Thoracic aorta (tissue), 2 donors: ENCODE measurements at regions not wholly inside any gene's neighbourhood (a gene's known extent, or its start where the extent isn't known, plus 50 kb on each side); places are given as distances from the start of the nearest gene placed in this dataset.

Source experiments
- ATAC-seq: fragments of 150-250 bp; one replicate; pipeline ENCODE4 v1.8.0; 2017; ENCODE audit warnings: low read depth; ENCODE audit not compliant: insufficient number of reproducible peaks, low FRiP score
- DNase-seq: peaks from one replicate; pipeline ENCODE4 v3.0.0-alpha.2; 2020; ENCODE audit warnings: low spot score
- H3K27ac ChIP-seq, 2 donors: fragments of 200-600 bp; sonication (generic); 1 replicate in 1 of 2; 2 replicates in 1 of 2; pipeline ENCODE4 v1.5.1; 2016; ENCODE audit warnings: mild to moderate bottlenecking in 2 of 2, moderate library complexity in 2 of 2
- H3K27me3 ChIP-seq: fragments of 200-600 bp; sonication (generic); replicated peaks from 2 replicates; pipeline ENCODE4 v1.6.0; 2016; ENCODE audit warnings: mild to moderate bottlenecking; ENCODE audit not compliant: insufficient read depth
- H3K36me3 ChIP-seq: fragments of 200-600 bp; sonication (generic); one replicate; pipeline ENCODE4 v1.5.1; 2016
- H3K4me1 ChIP-seq, 2 donors: fragments of 200-600 bp; sonication (generic); 1 replicate in 1 of 2; 2 replicates in 1 of 2; pipeline versions ENCODE4 v1.5.1 to v1.6.0; 2016; ENCODE audit warnings: low read depth in 2 of 2, mild to moderate bottlenecking in 1 of 2; ENCODE audit not compliant: control insufficient read depth in 1 of 2
- H3K4me3 ChIP-seq: fragments of 200-600 bp; sonication (generic); 2 replicates; pipeline ENCODE4 v1.5.1; 2016; ENCODE audit warnings: mild to moderate bottlenecking
- H3K9me3 ChIP-seq: fragments of 200-600 bp; sonication (generic); 2 replicates; pipeline ENCODE4 v1.5.1; 2016
- CTCF ChIP-seq: fragments of 200-600 bp; sonication (generic); IDR thresholded peaks from one replicate; pipeline ENCODE4 v1.5.1; 2019; ENCODE audit warnings: antibody characterized with exemption

GRCh38 chr11:134911514-134912180 lies 499.6 kb upstream of the B3GAT1 start:
- Histone ChIP-seq H3K27me3 (no peaks in the 10 kb centered on the region), H3K36me3 (no peaks in the 10 kb centered on the region), H3K27ac (no peak overlapping the region), H3K9me3 (no peaks in the 10 kb centered on the region), H3K4me3 (no peak overlapping the region), H3K4me1 (peaks cover 17 to 26% of the 10 kb centered on the region in 2 donors)
- ATAC-seq (no peak), DNase-seq (no peak)
- no peak for TF ChIP-seq CTCF

- ATAC-seq = no peak
- Histone ChIP-seq H3K4me3 (no peak overlapping the region), H3K9me3 (no peaks in the 10 kb centered on the region), H3K4me1 (peaks cover 0 to 16% of the 10 kb centered on the region in 2 donors), H3K27me3 (no peaks in the 10 kb centered on the region), H3K36me3 (no peaks in the 10 kb centered on the region), H3K27ac (no peak overlapping the region)
- DNase-seq = no peak
- TF ChIP-seq CTCF = no peak
Measured at GRCh38 chr11:134908583-134908982, 496.5 kb upstream of the B3GAT1 start.

DNA sequence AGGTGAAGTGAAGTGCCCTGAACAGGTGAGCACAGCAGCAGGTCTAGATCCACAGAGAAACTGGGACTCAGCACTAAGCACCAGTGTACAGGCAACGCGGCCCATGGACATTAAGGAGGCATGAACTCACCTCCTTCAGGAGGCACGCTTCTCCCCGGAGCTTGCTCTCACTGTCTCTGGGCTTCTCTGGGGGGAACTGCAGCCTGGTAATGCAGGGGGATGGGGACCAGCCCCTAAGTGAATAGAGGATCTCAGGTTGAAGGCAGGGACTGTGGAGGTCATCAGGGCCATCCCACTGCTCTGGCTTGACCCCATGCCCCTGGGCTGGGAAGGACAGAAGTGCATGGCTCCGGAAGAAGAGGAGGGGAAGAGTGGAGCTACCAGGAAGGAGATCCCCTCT lies 495.6 kb upstream of the B3GAT1 start:
- Histone ChIP-seq H3K36me3 (no peaks in the 10 kb centered on the region), H3K27ac (no peak overlapping the region), H3K4me1 (peaks cover 0 to 16% of the 10 kb centered on the region in 2 donors), H3K27me3 (no peaks in the 10 kb centered on the region), H3K4me3 (no peak overlapping the region), H3K9me3 (no peaks in the 10 kb centered on the region)
- DNase-seq (no peak), ATAC-seq (no peak)
- no peak for TF ChIP-seq CTCF

- no peak for TF ChIP-seq CTCF
- Histone ChIP-seq H3K27ac (no peak overlapping the region), H3K4me3 (no peak overlapping the region), H3K9me3 (no peaks in the 10 kb centered on the region), H3K27me3 (no peaks in the 10 kb centered on the region), H3K36me3 (no peaks in the 10 kb centered on the region), H3K4me1 (peaks cover 0 to 16% of the 10 kb centered on the region in 2 donors)
- ATAC-seq = no peak
- DNase-seq = no peak
Measured at GRCh38 chr11:134906356-134906955, 494.4 kb upstream of the B3GAT1 start.

- TF ChIP-seq CTCF = no peak
- Histone ChIP-seq H3K4me3 (no peak overlapping the region), H3K36me3 (no peaks in the 10 kb centered on the region), H3K9me3 (no peaks in the 10 kb centered on the region), H3K4me1 (peaks cover 0 to 16% of the 10 kb centered on the region in 2 donors), H3K27ac (no peak overlapping the region), H3K27me3 (no peaks in the 10 kb centered on the region)
- ATAC-seq (no peak), DNase-seq (no peak)
Measured at GRCh38 chr11:134905928-134906327, 493.9 kb upstream of the B3GAT1 start.
